Astrocyte of the cerebellum (primary cell): ENCODE measurements at regions not wholly inside any gene's neighbourhood (a gene's known extent, or its start where the extent isn't known, plus 50 kb on each side); places are given as distances from the start of the nearest gene placed in this dataset.

Experiments used
- DNase-seq: peaks from one replicate; pipeline ENCODE4 v3.0.0-alpha.2; 2011; ENCODE audit warnings: low read depth
- H3K4me3 ChIP-seq: 2 replicates; pipeline ENCODE4 v1.5.1; 2011; ENCODE audit warnings: mild to moderate bottlenecking, low read depth, low read length, moderate library complexity
- CTCF ChIP-seq: IDR thresholded peaks from 2 replicates; pipeline ENCODE4 v1.5.1; 2012; ENCODE audit warnings: low read length, low read depth, moderate library complexity, mild to moderate bottlenecking; ENCODE audit errors: missing control alignments
- in situ Hi-C: cut with HindIII; loops from 2 replicates; pipeline ENCODE4 v1.10.0; 2017; ENCODE audit warnings: low sequenced_read_pairs

GRCh38 chr5:133905424-133905823 lies 63.0 kb downstream of the C5orf15 start:
- no peak for TF ChIP-seq CTCF
- DNase-seq = no peak
- H3K4me3 ChIP-seq = no peak overlapping the region
- in situ Hi-C loops = no loop called here

- no peak for DNase-seq
- in situ Hi-C loops = no loop called here
- TF ChIP-seq CTCF = no peak
- H3K4me3 ChIP-seq = no peak overlapping the region
These were observed 63.8 kb downstream of the C5orf15 start for GRCh38 chr5:133904641-133905040.

GRCh38 chr5:133902511-133903118 lies 65.8 kb downstream of the C5orf15 start:
- no peak overlapping the region for H3K4me3 ChIP-seq
- no peak for DNase-seq
- in situ Hi-C loops = no loop called here
- no peak for TF ChIP-seq CTCF

GRCh38 chr5:133900534-133901270 lies 67.7 kb downstream of the C5orf15 start:
- no peak for DNase-seq
- no peak overlapping the region for H3K4me3 ChIP-seq
- no peak for TF ChIP-seq CTCF
- in situ Hi-C loops = no loop called here

- H3K4me3 ChIP-seq = no peak overlapping the region
- in situ Hi-C loops = no loop called here
- TF ChIP-seq CTCF = no peak
- DNase-seq = no peak
These were observed 68.9 kb downstream of the C5orf15 start for GRCh38 chr5:133899506-133899905.

- DNase-seq = no peak
- H3K4me3 ChIP-seq = no peak overlapping the region
- no peak for TF ChIP-seq CTCF
- in situ Hi-C loops = no loop called here
These were observed 70.0 kb downstream of the C5orf15 start for GRCh38 chr5:133898440-133898839.
